ENCODE measurements at regions not wholly inside any gene's neighbourhood (a gene's known extent, or its start where the extent isn't known, plus 50 kb on each side); places are given as distances from the start of the nearest gene placed in this dataset.

GRCh38 chr1:30569384-30569783, 154.0 kb downstream of the MATN1 start:
- Histone ChIP-seq H3K9me2 (replicated peaks; ENCODE audit: control insufficient read depth, low read length) (no peaks in the 10 kb centered on the region), H4K20me1 (ENCODE audit: control insufficient read depth, insufficient read depth, low read depth, low read length) (no peaks in the 10 kb centered on the region), H3K36me3 (ENCODE audit: control insufficient read depth, low read length) (no peaks in the 10 kb centered on the region), H3K79me2 (ENCODE audit: control insufficient read depth, low read length) (no peaks in the 10 kb centered on the region), H3K27me3 (ENCODE audit: control insufficient read depth, low read length) (no peaks in the 10 kb centered on the region), H3F3A (ENCODE audit: control insufficient read depth, insufficient read depth) (no peaks in the 10 kb centered on the region), H3K4me3 (ENCODE audit: low read length) (no peak overlapping the region), H3K27ac (ENCODE audit: low read depth, low read length) (no peak overlapping the region), H3K4me1 (ENCODE audit: control insufficient read depth, low read length) (no peaks in the 10 kb centered on the region), H3K4me2 (ENCODE audit: low read length) (no peak overlapping the region), H3K9me3 (ENCODE audit: control insufficient read depth, insufficient read depth, low read length) (no peaks in the 10 kb centered on the region)
- TF ChIP-seq CTCF (IDR thresholded peaks at IDR 0.05; ENCODE audit: low read depth, low read length, poor library complexity, severe bottlenecking) (no peak), EZH2phosphoT487 (IDR thresholded peaks at IDR 0.05; ENCODE audit: borderline replicate concordance, low read length) (no peak)

GRCh38 chr1:30562559-30562958, 160.8 kb downstream of the MATN1 start:
- no peaks in the 10 kb centered on the region for H3K36me3 ChIP-seq (ENCODE audit: control insufficient read depth, low read length)
- 0 out of 2 replicates have a peak, but pooled peaks cover 3% of the 10 kb centered on the region for H3K27me3 ChIP-seq (ENCODE audit: control insufficient read depth, low read length)
- no peak overlapping the region for H3K4me3 ChIP-seq (ENCODE audit: low read length)
- H3K4me2 ChIP-seq (ENCODE audit: low read length) = no peak overlapping the region
- H3K9me2 ChIP-seq (replicated peaks; ENCODE audit: control insufficient read depth, low read length) = no peaks in the 10 kb centered on the region
- H3K79me2 ChIP-seq (ENCODE audit: control insufficient read depth, low read length) = no peaks in the 10 kb centered on the region
- TF ChIP-seq CTCF (IDR thresholded peaks at IDR 0.05; ENCODE audit: low read depth, low read length, poor library complexity, severe bottlenecking) (no peak), EZH2phosphoT487 (IDR thresholded peaks at IDR 0.05; ENCODE audit: borderline replicate concordance, low read length) (no peak)
- no peaks in the 10 kb centered on the region for H3K4me1 ChIP-seq (ENCODE audit: control insufficient read depth, low read length)
- H3F3A ChIP-seq (ENCODE audit: control insufficient read depth, insufficient read depth) = no peaks in the 10 kb centered on the region
- H3K9me3 ChIP-seq (ENCODE audit: control insufficient read depth, insufficient read depth, low read length) = no peaks in the 10 kb centered on the region
- H3K27ac ChIP-seq (ENCODE audit: low read depth, low read length) = no peak overlapping the region
- H4K20me1 ChIP-seq (ENCODE audit: control insufficient read depth, insufficient read depth, low read depth, low read length) = no peaks in the 10 kb centered on the region

DNA sequence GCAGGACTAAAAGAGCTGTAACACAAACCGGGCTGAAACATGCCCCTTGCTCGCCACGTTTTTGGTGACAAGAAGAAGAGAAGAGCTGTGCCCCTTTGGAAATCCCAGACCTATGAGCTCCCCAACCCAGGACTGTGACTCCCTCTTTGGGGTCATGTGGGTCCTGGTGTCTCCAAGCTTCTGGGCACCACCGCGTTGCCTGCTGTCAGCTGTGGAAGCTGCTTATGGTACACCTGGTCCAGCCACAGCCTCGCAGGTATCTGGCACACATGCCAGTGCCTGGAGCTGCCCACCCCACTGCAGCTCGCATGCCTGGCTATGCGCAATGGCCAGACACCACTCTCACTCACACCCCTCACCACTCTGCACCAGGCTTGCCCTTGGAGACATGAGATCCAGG, 171.8 kb downstream of the MATN1 start:
- no peaks in the 10 kb centered on the region for H3K27me3 ChIP-seq (ENCODE audit: control insufficient read depth, low read length)
- peaks cover 3% of the 10 kb centered on the region; the same call in 1 of the 2 replicates for H3K9me3 ChIP-seq (ENCODE audit: control insufficient read depth, insufficient read depth, low read length)
- no peak overlapping the region for H3K4me3 ChIP-seq (ENCODE audit: low read length)
- no peaks in the 10 kb centered on the region for H3K4me1 ChIP-seq (ENCODE audit: control insufficient read depth, low read length)
- H3K36me3 ChIP-seq (ENCODE audit: control insufficient read depth, low read length) = no peaks in the 10 kb centered on the region
- no peaks in the 10 kb centered on the region for H4K20me1 ChIP-seq (ENCODE audit: control insufficient read depth, insufficient read depth, low read depth, low read length)
- H3K4me2 ChIP-seq (ENCODE audit: low read length) = no peak overlapping the region
- no peaks in the 10 kb centered on the region for H3F3A ChIP-seq (ENCODE audit: control insufficient read depth, insufficient read depth)
- no peaks in the 10 kb centered on the region for H3K79me2 ChIP-seq (ENCODE audit: control insufficient read depth, low read length)
- TF ChIP-seq CTCF (IDR thresholded peaks at IDR 0.05; ENCODE audit: low read depth, low read length, poor library complexity, severe bottlenecking) (no peak), EZH2phosphoT487 (IDR thresholded peaks at IDR 0.05; ENCODE audit: borderline replicate concordance, low read length) (no peak)
- H3K27ac ChIP-seq (ENCODE audit: low read depth, low read length) = no peak overlapping the region
- H3K9me2 ChIP-seq (replicated peaks; ENCODE audit: control insufficient read depth, low read length) = no peaks in the 10 kb centered on the region
